AG10803 (cell line): ENCODE measurements at regions not wholly inside any gene's neighbourhood (a gene's known extent, or its start where the extent isn't known, plus 50 kb on each side); places are given as distances from the start of the nearest gene placed in this dataset.

Experiments
- DNase-seq: peaks from one replicate; pipeline ENCODE4 v3.0.0; 2010; ENCODE audit warnings: low read depth
- H3K4me3 ChIP-seq: 2 replicates; pipeline ENCODE4 v1.5.1; 2011; ENCODE audit warnings: mild to moderate bottlenecking, low read length, control low read depth
- TF ChIP-seq, protein P1 (sequence below): conservative IDR thresholded peaks from 2 replicates; pipeline ENCODE4 v1.5.1; 2011; ENCODE audit warnings: mild to moderate bottlenecking, low read length, control low read depth, inconsistent platforms

- TF ChIP-seq, protein P1, sequence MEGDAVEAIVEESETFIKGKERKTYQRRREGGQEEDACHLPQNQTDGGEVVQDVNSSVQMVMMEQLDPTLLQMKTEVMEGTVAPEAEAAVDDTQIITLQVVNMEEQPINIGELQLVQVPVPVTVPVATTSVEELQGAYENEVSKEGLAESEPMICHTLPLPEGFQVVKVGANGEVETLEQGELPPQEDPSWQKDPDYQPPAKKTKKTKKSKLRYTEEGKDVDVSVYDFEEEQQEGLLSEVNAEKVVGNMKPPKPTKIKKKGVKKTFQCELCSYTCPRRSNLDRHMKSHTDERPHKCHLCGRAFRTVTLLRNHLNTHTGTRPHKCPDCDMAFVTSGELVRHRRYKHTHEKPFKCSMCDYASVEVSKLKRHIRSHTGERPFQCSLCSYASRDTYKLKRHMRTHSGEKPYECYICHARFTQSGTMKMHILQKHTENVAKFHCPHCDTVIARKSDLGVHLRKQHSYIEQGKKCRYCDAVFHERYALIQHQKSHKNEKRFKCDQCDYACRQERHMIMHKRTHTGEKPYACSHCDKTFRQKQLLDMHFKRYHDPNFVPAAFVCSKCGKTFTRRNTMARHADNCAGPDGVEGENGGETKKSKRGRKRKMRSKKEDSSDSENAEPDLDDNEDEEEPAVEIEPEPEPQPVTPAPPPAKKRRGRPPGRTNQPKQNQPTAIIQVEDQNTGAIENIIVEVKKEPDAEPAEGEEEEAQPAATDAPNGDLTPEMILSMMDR = no peak
- no peak for DNase-seq
Observed at GRCh38 chr10:64277536-64277935, 756.3 kb downstream of the REEP3 start.

DNA sequence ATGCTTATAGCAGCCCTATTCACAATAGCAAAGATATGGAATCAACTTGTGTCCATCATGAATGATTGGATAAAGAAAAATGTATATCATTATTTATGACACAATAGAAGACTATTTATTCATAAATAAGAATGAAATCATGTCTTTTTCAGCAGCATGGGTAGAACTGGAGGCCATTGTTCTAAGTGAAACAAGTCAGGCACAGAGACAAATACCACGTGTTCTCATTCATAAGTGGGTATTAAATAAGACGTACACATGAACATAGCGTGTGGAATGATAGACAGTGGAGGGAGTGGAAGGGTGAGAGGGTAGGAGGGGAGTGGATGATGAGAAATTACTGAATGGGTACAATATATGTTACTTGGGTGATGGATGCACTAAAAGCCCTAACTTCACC lies 762.4 kb downstream of the REEP3 start:
- TF ChIP-seq, protein P1 = no peak
- no peak overlapping the region for H3K4me3 ChIP-seq
- no peak for DNase-seq

More at GRCh38 chr10:64277536-64277935, 756.3 kb downstream of the REEP3 start:
- no peak overlapping the region for H3K4me3 ChIP-seq

GRCh38 chr10:64286533-64286932 lies 765.3 kb downstream of the REEP3 start:
- DNase-seq = no peak
- no peak overlapping the region for H3K4me3 ChIP-seq
- TF ChIP-seq, protein P1 = no peak

- TF ChIP-seq, protein P1 = no peak
- DNase-seq = no peak
- no peak overlapping the region for H3K4me3 ChIP-seq
Observed at GRCh38 chr10:64288404-64288803, 767.2 kb downstream of the REEP3 start.

DNA sequence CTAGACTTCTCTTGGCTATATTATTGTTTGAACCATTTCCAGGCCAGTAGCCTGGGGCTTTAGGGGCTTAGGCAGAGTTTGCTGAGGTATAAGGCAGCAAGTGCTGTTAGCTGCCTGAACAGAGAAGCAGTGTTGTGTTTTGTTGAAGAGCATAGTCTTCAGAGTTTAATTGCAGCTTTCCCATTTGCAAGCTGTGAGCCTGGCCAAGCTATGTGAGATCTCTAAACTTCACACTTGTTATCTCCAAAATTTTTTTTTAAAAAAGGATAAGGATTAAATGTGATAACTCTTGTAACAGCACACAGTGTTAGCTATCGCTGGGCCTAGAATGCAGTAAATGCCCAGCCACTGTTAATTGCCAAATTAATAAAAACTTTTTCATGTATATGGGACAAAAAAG lies 782.4 kb downstream of the REEP3 start:
- DNase-seq = no peak
- TF ChIP-seq, protein P1 = no peak
- no peak overlapping the region for H3K4me3 ChIP-seq

DNA sequence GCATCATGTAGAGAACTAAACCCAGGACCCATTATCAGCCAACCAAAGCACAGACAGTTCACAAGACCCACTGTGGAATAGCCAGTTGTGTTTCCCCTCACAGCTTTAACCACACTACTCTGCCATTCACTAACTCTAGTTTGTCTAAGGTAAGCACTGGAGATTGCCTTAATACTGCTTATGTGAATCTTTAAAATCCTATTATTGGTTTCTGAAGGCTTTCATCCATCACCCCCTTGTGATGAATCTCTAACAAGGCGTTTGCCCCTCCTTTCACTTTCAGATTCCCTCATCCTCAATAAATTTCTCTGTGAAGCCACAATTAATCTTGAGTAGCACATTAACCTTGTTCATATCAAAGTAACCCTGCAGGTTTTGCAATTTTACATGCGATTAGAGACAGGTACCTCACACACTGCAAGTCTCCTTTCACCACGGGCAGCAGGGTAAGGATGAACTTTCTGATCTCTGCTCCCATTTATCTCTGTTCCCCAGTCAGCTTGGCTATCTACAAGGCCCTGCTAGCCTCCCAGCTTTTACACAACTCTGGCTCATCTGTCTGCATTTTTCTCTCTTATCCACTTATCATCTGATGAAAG lies 785.6 kb downstream of the REEP3 start:
- TF ChIP-seq, protein P1 = no peak
- no peak for DNase-seq
- H3K4me3 ChIP-seq = no peak overlapping the region

DNA sequence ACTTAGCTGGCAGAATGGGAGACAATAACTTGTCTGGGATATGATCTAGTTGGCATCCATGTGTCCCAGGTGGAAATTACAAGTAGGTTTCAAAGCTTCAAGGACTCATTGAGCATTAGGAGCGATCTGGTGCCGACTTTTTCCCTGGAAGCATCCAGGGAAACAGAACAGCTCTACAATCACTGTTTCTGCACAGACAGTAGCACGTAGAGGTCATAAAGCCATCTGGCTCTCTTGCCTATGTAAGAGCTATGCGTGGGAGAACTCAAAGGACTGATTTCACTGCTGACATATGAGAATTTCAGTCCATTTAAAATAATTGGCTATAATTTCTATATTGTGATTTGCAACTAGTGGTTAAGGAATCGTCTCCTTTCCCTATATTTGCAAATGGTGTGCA lies 791.7 kb downstream of the REEP3 start:
- no peak overlapping the region for H3K4me3 ChIP-seq
- TF ChIP-seq, protein P1 = no peak
- DNase-seq = no peak
